ENCODE measurements at regions not wholly inside any gene's neighbourhood (a gene's known extent, or its start where the extent isn't known, plus 50 kb on each side); places are given as distances from the start of the nearest gene placed in this dataset.
A peak's percentile ranks its signal among the peaks of the same experiment; 100 is the strongest.

DNA sequence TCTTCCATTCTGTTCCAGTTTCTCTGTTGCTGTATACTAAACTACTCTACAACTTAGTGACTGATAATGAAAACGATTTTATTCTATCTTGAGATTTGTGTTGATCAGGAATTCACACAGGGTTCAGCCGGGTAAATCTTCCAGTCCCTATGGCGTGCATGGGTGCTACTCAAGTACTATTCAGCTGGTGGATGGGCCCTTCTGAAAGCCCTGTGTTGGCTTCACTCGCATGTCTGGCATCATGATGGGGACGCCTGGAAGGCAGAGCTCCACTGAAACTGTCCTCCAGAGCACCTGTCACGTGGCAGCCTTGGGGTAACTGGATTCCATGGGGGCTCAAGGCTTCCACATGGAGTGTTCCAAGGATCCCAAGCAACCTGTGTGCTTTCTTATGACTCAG is 86.0 kb upstream of the ZMIZ1 start:
- TF ChIP-seq, protein P1, sequence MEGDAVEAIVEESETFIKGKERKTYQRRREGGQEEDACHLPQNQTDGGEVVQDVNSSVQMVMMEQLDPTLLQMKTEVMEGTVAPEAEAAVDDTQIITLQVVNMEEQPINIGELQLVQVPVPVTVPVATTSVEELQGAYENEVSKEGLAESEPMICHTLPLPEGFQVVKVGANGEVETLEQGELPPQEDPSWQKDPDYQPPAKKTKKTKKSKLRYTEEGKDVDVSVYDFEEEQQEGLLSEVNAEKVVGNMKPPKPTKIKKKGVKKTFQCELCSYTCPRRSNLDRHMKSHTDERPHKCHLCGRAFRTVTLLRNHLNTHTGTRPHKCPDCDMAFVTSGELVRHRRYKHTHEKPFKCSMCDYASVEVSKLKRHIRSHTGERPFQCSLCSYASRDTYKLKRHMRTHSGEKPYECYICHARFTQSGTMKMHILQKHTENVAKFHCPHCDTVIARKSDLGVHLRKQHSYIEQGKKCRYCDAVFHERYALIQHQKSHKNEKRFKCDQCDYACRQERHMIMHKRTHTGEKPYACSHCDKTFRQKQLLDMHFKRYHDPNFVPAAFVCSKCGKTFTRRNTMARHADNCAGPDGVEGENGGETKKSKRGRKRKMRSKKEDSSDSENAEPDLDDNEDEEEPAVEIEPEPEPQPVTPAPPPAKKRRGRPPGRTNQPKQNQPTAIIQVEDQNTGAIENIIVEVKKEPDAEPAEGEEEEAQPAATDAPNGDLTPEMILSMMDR (IDR thresholded peaks at IDR 0.05; ENCODE audit: low read depth, low read length, missing control alignments): no peak
- no peak for DNase-seq (ENCODE audit: extremely low read depth, low read depth)
- H3K4me3 ChIP-seq (replicated peaks; ENCODE audit: low read depth, low read length): no peak overlapping the region

DNA sequence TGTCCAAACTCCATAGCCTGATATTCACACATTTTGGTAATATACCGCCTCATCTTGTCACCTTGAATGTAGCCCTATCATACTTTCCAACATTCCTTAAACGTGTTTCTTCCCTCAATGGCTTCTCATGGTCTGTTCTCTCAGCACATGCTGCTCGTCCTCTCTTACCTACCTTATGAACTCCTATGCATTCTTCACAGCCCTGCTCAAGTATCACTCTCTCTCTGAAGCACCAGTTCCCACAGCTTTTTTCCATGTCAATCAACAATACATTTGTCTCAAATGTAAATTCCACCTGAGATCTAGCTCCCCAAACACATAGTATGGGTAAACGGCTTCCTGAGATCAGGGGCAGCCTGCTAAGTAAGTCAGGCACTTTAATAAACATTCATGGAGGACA is 85.2 kb upstream of the ZMIZ1 start:
- DNase-seq (ENCODE audit: extremely low read depth, low read depth): no peak
- no peak overlapping the region for H3K4me3 ChIP-seq (replicated peaks; ENCODE audit: low read depth, low read length)
- TF ChIP-seq, protein P1 (IDR thresholded peaks at IDR 0.05; ENCODE audit: low read depth, low read length, missing control alignments): no peak

DNA sequence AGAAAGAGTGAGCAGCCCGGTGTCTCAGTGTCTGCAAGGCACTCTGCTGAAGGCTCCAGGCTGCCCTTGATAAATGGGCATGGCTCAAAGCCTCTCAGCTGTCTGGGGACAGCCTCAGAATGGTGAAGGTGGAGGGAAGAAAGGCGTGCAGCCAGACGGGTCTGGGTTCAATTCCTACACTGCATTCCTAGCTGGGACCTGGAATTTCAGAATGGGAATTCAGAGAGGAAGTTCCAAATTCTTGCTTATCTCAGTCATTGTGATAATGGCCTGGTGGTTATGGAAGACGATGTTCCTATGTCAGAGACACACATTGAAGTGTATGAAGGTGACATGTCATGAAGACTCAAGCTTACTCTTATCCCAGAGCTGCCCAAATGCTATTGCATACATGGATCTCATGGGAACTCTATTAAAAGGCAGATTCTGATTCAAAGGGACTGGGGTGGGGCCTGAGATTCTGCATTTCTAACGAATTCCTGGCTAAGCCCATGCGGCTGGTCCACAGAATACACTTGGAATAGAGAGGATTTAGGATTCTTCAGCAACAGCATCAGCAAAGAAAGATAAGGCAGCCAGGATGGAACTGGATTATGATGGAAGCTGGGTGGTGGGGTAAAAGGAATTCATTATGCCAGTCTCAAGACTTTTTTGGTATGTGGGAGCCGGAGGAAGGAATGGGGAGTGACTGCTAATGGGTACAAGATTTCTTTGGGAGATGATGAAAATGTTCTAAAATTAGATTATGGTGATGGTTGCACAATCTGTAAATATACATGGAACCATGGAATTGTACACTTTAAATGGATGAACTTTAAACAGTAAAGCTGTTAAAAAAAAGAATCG is 82.6 kb upstream of the ZMIZ1 start:
- DNase-seq (ENCODE audit: extremely low read depth, low read depth): no peak
- no peak overlapping the region for H3K4me3 ChIP-seq (replicated peaks; ENCODE audit: low read depth, low read length)
- TF ChIP-seq, protein P1 (IDR thresholded peaks at IDR 0.05; ENCODE audit: low read depth, low read length, missing control alignments): no peak

DNA sequence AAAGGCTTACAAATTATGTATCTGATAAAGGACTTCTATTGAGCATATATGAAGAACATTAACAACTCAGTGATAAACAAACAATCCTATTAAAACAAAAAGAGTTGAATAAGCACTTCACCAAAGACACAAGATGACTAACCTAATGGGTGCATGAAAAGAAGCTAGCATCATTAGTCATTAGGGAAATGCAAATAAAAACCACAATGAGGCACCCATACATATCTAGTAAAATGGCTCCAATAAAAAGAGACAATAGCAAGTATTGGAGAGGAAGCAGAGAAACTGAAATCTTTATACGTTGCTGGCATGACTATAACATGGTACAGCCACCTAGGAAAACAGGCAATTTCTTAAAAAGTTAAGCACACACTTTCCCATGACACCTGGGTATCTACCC is 77.6 kb upstream of the ZMIZ1 start:
- TF ChIP-seq, protein P1 (IDR thresholded peaks at IDR 0.05; ENCODE audit: low read depth, low read length, missing control alignments): no peak
- peak; percentile 11 for DNase-seq (ENCODE audit: extremely low read depth, low read depth)
- H3K4me3 ChIP-seq (replicated peaks; ENCODE audit: low read depth, low read length): no peak overlapping the region

DNA sequence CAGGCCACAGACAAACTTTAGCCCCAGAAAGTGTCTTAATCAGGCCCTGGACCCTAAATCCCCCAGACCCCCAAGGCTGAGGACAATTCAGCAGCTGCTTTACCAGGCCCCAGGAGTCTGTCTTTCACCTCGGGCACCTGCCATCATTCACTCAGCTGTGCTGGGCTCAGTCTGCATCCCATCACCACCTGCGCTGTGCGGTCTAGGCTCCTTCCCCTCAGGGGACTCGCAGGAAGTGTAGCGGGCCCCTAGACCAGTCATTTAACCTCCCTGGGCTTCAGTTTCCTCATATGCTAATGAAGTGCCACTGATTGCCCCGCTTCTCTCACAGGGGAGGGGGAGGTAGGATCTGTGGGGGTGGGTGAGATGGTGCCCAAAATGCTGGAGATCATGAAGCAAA is 76.4 kb upstream of the ZMIZ1 start:
- H3K4me3 ChIP-seq (replicated peaks; ENCODE audit: low read depth, low read length): no peak overlapping the region
- DNase-seq (ENCODE audit: extremely low read depth, low read depth): no peak
- TF ChIP-seq, protein P1 (IDR thresholded peaks at IDR 0.05; ENCODE audit: low read depth, low read length, missing control alignments): no peak

DNA sequence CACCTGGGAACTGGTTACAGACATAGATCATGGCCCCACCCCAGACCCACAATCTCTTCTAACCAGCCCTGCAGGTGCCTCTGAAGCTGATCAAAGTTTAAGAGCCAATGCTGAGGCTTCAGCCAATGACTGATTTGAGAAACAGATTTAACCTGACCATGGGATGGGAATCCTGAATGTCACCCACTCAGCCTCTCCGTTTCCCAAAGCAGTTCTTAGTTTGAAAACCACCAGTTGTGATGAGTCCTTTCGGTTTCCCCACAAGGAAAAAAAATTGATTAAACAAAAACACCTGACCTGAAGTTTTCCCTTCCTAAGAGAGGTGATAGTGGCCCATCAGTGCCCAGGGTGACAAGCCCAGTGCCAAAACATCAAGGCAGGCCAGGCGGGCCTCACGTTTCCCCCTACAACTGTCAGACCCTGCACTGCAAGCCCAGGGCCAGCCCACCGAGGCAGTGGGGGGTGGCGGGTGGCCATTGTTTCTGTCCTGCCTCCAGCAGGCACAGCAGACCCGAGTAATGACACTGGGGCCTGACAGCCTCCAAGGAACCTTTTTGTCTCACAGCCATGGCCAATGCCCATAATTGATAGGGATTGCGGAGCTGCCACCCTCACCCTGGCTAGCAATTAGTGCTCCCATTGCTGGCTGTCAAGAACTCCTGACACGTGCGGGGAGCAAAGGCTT is 75.4 kb upstream of the ZMIZ1 start:
- no peak for DNase-seq (ENCODE audit: extremely low read depth, low read depth)
- no peak overlapping the region for H3K4me3 ChIP-seq (replicated peaks; ENCODE audit: low read depth, low read length)
- TF ChIP-seq, protein P1 (IDR thresholded peaks at IDR 0.05; ENCODE audit: low read depth, low read length, missing control alignments): no peak
